ENCODE measurements at regions not wholly inside any gene's neighbourhood (a gene's known extent, or its start where the extent isn't known, plus 50 kb on each side); places are given as distances from the start of the nearest gene placed in this dataset.

DNA sequence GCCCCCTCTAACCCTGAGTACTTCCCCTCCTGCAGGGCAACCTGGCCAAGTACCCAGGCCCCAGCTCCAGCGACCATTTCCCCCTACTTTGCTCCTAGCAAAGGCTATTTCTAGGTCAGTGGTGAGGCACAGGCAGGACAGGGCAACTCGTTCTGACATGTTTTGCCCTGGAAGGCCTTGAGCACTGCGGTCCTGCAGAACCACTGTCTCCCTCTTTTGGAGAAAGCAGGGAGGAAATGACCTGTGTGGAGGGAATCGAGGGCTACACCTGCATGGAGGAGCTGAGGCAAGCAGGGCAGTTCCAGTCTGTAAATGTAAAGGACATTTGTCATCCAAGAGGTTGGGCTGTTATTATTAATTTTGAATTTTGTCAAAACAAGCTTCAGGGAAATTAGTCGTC lies 99.1 kb downstream of the PPIAL4G start (continued):
- no peak for TF ChIP-seq ZSCAN29 (IDR thresholded peaks at IDR 0.05)
- TF ChIP-seq STAT5A (IDR thresholded peaks at IDR 0.05; ENCODE audit: borderline replicate concordance, low read length): no peak
- TF ChIP-seq JUN (IDR thresholded peaks at IDR 0.05; ENCODE audit: borderline replicate concordance, low read depth, low read length): no peak
- no peak for TF ChIP-seq JUN (CRISPR knock-in tag; IDR thresholded peaks at IDR 0.05; ENCODE audit: borderline replicate concordance)
- TF ChIP-seq, protein P1, sequence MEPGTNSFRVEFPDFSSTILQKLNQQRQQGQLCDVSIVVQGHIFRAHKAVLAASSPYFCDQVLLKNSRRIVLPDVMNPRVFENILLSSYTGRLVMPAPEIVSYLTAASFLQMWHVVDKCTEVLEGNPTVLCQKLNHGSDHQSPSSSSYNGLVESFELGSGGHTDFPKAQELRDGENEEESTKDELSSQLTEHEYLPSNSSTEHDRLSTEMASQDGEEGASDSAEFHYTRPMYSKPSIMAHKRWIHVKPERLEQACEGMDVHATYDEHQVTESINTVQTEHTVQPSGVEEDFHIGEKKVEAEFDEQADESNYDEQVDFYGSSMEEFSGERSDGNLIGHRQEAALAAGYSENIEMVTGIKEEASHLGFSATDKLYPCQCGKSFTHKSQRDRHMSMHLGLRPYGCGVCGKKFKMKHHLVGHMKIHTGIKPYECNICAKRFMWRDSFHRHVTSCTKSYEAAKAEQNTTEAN (CRISPR knock-in tag; IDR thresholded peaks at IDR 0.05): no peak
- TF ChIP-seq DACH1 (IDR thresholded peaks at IDR 0.05; ENCODE audit: partially characterized antibody): no peak

DNA sequence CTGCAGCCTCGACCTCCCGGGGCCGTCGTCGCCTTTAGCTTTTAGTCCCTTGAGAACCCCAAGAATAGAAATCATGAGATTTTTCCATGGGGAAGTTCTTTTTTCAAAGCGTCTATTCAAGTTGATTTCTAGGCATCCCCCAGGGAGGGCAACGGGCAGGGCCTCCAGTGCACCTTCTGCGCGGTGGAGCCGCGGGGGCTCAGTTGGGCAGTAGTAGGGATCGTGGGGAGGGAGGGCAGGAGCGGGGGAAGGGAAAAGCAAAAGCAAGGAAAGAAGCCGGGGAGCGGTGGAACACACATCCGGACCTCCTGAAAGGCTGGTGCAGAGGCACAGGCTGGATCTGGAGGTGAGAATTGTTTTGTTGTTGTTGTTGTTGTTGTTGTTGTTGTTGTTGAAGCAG lies 103.4 kb downstream of the PPIAL4G start:
- H3K9me1 ChIP-seq (ENCODE audit: control insufficient read depth, insufficient read depth, low read length): no peaks in the 10 kb centered on the region
- TF ChIP-seq BRF1 (IDR thresholded peaks at IDR 0.05; ENCODE audit: borderline replicate concordance, extremely low read depth, insufficient read length): no peak
- no peak for TF ChIP-seq ZKSCAN1 (IDR thresholded peaks at IDR 0.05; ENCODE audit: low read depth, low read length)
- no peak for TF ChIP-seq NFXL1 (CRISPR knock-in tag; IDR thresholded peaks at IDR 0.05)
- no peak overlapping the region for H3K4me2 ChIP-seq (ENCODE audit: insufficient read depth, low read length)
- ChIA-PET POLR2A (no interaction called here), CTCF (ENCODE audit: low intra/inter-chr PET ratio) (no interaction called here)
- FAIRE-seq (no peak), DNase-seq (ENCODE audit: extremely low read depth in 1 of 4, low spot score in 3 of 4) (no peak), ATAC-seq (no peak)
- no TSS peak for BruUV-seq (replicated peaks)
- peaks cover 0 to 5% of the 10 kb centered on the region in 2 experiments; a peak in 2 of 5 replicates for H3K4me1 ChIP-seq (replicated peaks in 1 of 2; ENCODE audit: control insufficient read depth in 2 of 2, insufficient read depth in 2 of 2, low read length in 2 of 2)
- no peak overlapping the region for H3K4me3 ChIP-seq
- no peak overlapping the region for H2AFZ ChIP-seq (ENCODE audit: low read depth, low read length)
- in situ Hi-C loops (cut with MboI) (no loop called here), intact Hi-C loops (cut with micrococcal nuclease) (loop anchor here (10.0 kb wide), 1 partner anchor 55 kb away; no protein-coding TSS in a partner anchor)
- H3K9me3 ChIP-seq (replicated peaks; ENCODE audit: control insufficient read depth, insufficient read depth, low read depth, low read length): no peaks in the 10 kb centered on the region
- peaks cover 0 to 16% of the 10 kb centered on the region in 2 experiments; a peak in 3 of 5 replicates for H3K27me3 ChIP-seq (ENCODE audit: control insufficient read depth in 2 of 2, insufficient read depth in 2 of 2, low read length in 2 of 2)
- H3K36me3 ChIP-seq (ENCODE audit: control insufficient read depth, insufficient read depth, low read length): no peaks in the 10 kb centered on the region
- H4K20me1 ChIP-seq (replicated peaks; ENCODE audit: control insufficient read depth, insufficient read depth, low read length): no peaks in the 10 kb centered on the region
- H3K79me2 ChIP-seq (ENCODE audit: control insufficient read depth, insufficient read depth, low read length): no peaks in the 10 kb centered on the region
- 20% methylated on average over 6 of the region's 16 CpGs for WGBS (ENCODE audit: insufficient coverage, low coverage, missing lambda C conversion rate)
- H3K27ac ChIP-seq (ENCODE audit: extremely low read depth, low read depth, low read length): no peak overlapping the region
- H3K9ac ChIP-seq (ENCODE audit: insufficient read depth in 1 of 2, low read depth in 2 of 2, low read length in 2 of 2): no peak overlapping the region

Data from K562 (cell line).